GM19463 (cell line): ENCODE measurements at regions not wholly inside any gene's neighbourhood (a gene's known extent, or its start where the extent isn't known, plus 50 kb on each side); places are given as distances from the start of the nearest gene placed in this dataset.
A peak's percentile ranks its signal among the peaks of the same experiment; 100 is the strongest.

Source experiments
- ATAC-seq: cut with Tn5 transposase; IDR thresholded peaks from one replicate; pipeline ENCODE4 v1.9.1; 2021; ENCODE audit warnings: mild to moderate bottlenecking, moderate library complexity; ENCODE audit not compliant: unreplicated experiment

DNA sequence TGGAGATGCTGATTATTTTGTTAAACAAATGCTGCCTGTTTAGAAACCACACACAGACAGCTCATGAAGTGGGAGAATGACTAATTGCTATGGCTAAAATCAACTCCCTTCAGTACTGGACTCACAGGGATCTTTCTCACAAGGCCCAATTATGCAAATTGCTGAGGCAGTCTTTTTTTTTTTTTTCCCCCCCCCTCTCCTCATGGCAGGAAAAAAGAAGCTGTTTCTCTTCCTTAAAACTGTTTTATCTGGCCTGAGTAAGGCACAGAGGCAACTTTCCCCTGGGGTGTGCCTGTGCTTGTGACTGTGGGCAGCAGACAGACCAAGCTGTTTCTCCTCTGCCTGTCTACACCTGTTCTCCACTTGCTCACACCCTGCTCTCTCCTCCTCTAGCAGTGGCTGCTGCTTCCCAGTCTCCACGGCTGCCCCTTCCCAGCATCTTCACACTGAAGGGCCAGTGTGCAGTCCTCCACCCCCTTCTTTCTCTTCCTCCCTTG, 65.4 kb upstream of the STEAP1B start:
- no peak for ATAC-seq

DNA sequence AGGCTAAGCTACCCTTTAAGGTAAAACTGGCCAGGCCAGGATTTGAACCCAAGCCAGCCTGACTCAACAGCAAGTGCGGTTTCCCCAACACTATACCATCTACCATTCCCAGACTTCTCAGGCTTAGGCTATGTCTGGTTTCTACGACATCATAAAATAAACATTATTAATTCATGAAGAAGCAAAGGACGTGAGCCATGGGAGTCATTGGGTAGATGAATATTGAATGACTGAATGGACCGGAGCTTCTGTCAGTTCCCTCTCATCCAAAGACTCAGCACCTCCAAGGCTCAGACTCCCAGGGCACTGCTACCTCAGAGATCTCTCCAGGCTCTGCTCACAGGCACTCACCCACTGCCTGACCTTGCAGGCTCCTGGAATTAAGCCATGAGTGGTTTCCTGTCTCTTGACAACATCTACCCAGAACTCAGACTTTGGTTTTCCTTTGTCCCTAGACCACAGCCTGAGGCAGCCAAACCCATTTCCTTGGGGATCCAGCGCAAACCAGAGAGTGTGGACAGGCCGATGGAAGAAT, 64.6 kb upstream of the STEAP1B start:
- no peak for ATAC-seq

DNA sequence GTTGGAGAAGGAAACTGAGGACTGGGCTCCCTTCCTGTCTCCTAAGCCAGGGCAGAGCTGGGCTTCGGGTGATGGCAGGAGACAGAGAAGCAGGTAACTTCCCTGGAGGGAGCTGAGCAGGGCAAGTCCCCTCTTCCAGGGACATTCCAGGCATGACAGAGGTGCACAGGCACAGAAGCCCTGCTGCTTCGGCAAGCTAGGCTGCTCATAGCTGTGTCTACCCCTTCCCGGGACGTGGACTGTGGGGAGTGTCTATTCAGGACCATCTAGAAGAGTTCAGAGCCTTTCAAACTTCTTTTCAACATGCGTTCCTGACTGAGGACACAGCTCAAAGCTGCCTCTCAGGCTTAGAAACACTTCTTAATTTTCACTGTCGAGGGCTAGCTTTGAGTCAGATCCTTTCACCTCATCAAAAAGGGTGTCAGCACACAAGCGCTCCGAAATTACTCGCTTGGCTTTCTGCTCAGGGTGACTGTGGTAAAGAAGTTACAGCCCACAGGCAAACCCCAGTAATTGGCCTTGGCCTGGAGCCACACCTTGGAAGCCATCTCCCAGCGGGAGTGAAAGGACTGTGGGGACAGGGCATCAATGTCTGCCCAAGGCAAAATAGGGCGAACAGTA, 63.7 kb upstream of the STEAP1B start:
- peak; percentile 36 for ATAC-seq

DNA sequence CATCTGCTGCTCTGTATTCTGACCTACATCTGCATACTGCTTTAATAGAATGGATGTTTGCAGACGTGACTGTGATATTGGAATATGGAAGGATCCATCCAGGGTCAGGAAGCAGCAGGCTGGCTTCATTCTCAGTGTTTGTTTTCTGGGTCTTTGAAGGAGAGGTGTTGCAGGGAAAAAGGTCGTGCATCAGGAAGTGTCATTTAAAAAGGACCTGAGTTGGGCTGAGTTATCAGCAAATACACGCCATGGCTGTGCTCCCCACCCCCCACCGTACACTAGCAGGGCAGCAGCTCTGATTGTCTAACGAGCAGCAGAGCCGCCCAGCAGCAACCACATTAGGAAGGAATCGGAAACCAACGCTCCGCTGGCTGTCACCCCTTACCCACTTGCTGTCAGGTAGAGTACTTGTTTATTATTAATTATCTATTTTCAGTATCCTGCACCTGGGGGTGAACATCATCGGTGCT, 63.1 kb upstream of the STEAP1B start:
- peak; percentile 25 for ATAC-seq

DNA sequence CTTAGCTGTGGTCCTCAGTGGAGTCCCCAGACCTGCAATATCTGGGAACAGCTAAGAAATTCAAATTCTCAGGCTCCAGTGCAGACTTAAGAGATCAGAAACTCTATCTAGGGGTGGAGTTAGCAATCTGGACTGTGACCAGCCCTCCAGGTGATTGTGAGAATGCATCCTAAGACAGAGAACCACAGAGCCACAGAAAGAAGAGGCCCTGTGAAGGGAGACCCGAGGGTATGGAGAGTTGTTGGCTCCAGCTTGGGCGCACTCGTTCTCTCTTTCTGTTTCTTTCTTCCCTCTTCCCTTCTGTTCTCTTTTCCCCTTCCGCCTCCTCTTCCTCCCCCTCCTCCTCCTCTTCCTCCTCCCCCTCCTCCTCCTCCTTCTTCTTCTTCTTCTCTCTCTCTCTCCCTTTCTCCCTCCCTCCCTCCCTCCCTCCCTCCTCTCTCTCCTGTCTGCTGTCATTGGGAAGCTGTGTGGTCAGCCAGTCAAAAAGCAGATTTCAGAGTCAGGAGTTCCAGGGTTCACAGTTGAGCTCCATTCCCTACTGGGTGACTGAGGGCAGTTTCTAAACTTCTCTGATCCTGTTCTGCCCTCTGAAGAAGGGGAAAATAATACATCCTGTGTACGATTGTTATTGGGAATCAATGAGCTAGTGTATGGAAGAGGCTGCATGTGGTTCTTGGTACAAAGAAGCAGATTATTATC, 62.1 kb upstream of the STEAP1B start:
- no peak for ATAC-seq

DNA sequence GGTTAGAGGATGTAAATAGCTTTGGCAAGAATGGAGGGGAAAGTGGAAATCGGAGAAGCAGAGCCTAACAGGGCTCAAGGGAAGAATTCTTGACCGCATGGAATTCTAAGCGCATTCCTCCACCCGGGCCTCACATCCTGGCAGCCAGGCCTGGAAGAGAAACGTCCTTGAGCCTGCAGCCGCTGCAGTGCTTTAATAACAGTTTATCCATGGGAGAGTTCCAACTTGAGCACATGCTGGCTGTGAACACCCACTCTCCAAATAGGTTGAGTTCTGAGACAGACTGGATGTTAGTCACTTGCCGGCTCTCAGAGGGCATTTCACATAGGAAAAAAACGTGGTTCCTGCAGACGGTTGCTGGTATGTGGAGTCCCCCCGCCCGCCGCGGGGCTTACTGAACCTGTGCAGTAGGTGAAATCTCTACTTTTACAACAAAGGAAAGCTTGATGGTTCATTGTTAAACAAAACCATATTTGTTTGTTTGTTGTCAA, 61.4 kb upstream of the STEAP1B start:
- ATAC-seq, result no peak

DNA sequence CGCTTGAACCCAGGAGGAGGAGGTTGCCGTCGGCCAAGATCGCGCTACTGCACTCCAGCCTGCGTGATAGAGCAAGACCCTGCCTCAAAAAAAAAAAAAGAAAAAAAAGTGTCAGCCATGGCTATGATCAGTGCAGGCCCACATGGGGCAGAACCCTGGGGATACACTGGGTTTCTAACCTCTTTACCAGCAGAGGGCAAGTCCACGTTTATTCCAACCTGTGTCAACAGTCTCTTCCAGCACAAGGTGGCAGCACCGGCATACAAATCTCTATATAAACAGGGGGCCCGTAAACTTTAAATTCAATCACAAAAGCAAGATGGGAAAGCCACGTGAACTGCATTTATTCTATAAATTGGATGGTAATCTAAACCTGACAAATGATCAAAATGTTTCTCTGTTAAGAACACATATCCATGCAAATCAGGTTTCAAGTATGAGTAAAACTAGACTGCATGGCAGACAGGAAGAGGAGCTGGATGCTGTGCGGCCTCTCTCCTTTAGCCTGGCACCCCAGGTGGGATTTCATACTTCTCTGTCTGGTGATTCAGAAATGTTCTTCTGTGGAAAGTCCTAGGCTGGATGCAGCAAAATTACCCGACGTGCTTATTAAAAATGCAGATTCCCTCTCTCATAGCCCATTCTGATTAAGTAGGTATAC, 60.0 kb upstream of the STEAP1B start:
- ATAC-seq, result peak; percentile 44

DNA sequence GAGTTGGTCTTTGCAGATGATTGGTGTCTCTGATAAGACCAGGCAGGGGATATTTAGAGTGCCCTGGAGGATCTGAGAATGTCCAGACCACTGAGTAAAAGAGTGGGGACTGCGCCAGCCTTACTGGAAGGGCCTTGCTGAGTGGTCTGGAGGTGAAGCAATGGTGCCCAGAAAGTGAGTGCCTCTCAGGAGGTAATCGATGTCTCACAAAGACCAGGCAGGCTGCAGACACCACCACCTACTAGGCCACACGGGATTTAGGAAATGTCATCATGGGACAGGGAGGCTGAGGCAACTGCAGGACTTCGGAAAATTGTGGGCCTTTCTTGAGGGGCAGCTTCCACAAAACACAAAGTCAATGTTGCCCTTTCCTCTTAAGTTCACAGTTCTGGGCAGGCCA, 57.2 kb upstream of the STEAP1B start:
- no peak for ATAC-seq

DNA sequence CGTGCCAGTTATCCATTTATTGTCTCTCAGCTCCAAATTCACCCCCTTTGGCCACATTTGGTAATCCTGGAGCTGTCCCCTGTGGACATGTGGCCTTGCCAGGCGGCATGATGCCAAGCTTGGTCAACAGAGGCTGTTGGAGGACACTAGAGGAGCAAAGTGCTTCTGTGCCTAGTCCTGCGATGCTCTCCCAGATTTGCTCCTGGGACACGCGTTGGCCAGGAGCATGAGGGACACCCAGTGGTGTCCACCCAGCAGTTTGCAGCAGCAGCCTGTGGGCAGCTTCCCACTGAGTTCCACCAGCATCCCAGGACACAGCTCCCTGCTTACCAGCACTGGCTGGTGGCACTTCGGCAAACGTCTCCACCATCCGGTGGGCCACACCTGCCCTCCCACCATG, 55.5 kb upstream of the STEAP1B start:
- ATAC-seq, result no peak

DNA sequence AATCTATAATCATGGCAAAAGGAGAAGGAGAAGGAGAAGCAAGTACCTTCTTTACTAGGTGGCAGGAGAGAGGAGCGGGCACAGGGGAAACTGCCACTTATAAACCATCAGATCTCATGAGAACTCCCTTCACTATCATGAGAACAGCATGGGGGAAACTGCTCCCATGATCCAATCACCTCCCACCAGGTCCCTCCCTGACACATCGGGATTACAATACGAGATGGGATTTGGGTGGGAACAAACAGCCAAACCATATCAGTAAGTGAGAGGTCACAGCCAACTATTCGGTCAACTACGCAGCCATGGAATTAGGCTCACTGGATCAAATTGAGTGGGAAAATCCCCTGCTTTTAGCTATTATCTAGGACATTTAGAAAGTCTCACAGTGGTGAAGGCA, 54.2 kb upstream of the STEAP1B start:
- ATAC-seq, result no peak

DNA sequence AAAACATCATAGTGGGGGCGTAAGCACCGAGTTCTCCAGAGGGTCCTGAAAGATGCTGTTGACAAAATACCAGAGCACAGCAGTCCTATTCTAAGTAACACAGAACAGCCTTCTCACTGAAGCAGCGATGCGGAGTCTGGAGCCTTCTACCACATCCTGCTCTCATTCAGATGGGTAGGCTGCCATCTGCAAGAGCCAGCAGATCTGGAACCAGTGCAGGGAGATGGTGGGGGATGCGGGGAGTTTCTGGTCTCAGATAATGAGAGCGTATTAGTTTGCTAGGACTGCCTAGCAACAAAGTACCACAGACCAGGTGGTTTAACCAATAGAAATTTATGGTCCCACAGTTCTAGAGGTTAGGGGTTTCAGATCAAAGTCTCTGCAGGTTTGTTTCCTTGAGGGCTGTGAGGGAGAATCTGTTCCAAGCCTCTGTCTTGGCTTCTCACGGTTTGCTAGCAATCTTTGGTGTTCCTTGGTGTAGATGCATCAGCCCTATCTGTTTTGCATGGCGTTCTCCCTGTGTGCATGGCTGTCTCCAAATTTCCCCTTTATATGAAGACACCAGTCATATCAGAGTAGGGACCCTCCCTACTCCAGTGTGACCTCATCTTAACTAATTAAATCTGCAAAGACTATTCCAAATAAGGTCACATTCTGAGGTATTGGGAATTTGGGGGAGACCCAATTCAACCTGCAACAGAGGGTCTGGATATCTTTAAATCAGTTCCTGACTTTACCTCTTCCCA, 52.0 kb upstream of the STEAP1B start:
- peak; percentile 88 for ATAC-seq

DNA sequence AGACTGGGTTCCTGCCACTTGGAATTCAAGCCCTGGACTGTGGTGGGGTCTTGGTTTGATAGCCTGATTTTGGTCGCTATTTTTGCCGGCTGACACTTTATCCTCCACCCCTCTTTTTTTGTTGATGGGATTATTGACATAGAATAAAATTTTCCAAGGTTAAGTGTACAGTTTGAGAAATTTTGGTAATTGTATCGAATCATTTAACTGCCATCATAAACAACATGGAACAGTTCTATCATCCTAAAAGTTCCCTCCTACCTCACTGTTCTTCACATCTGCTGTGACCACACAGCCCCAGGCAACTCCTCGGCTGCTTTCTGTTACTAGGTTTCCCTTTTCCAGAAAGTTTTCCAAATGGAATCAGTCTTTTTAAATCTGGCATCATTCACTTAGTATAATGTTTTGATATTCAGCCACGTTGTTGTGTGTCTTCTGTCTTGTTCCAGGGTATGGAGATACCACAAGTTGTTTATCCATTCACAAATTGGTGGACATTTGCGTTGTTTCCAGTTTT, 50.6 kb upstream of the STEAP1B start:
- no peak for ATAC-seq

DNA sequence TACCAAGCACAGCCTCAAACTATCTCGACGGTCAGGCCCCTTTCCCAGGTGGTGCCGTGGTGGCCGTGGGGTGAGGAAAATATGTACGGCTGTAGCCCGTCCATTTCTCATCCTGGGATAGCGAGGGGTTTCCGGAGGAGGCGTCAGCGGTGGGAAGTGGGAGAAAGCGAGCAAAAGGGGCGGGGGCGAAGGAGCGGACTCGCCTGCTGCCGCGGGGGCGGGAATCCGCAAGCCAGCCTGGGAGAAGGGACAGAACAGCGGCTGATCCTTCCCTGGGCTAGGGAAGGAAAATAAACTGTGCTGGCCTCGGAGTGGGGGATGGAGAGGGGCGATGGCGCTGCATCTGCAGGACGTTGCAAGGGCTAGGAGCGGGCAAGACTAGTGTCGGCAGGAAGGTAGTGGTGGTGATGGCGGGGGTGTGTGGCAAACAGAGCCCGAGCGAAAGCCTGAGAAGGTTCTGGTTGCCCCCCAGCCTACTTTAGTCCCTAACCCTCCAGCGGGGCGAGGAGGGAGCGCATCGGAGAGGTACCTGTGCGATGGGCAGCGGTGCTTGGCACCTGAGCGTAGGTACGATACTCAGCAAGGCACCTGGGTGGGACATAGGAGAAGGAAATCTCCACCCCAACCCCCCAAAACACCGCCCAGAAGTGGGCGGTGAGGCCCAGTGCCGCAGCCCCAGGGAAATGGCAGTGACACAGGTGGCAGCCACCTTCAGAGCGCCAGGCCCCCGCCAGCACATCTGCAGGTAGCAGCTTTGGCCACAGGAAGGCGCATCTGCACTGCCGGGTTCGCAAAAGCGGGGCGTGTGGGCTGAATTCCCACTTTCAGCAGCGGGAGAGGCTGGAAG, 49.9 kb upstream of the STEAP1B start:
- ATAC-seq, result no peak
